ENCODE measurements at regions not wholly inside any gene's neighbourhood (a gene's known extent, or its start where the extent isn't known, plus 50 kb on each side); places are given as distances from the start of the nearest gene placed in this dataset.

DNA sequence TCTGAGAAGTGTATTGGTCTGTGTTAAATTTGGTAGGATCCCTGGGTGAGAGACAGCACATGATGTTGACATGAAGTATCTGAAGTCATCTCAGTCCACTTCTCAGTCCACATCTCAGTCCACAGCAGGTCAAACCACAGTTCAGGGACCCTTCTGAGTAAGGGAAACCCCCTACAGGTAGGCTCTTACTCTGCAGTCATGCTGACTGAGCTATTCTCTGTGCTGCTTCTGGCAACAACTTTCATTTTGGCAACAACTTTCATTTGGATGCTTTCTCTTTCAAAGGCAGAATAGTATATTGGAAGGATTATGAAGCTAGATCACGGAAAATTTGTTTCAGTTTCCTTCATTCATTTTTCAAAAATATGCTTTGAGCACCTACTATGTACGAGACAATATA, 178.2 kb upstream of the GOLIM4 start:
- Histone ChIP-seq H3K27me3 (no peaks in the 10 kb centered on the region), H3K4me1 (no peaks in the 10 kb centered on the region), H3K36me3 (no peaks in the 10 kb centered on the region), H3K9me3 (no peaks in the 10 kb centered on the region), H3K27ac (no peak overlapping the region), H3K4me3 (no peak overlapping the region)
- intact Hi-C loops (cut with DNase I), result no loop called here
- no peak for DNase-seq (ENCODE audit: low spot score in 2 of 2)
- TF ChIP-seq, protein P1, sequence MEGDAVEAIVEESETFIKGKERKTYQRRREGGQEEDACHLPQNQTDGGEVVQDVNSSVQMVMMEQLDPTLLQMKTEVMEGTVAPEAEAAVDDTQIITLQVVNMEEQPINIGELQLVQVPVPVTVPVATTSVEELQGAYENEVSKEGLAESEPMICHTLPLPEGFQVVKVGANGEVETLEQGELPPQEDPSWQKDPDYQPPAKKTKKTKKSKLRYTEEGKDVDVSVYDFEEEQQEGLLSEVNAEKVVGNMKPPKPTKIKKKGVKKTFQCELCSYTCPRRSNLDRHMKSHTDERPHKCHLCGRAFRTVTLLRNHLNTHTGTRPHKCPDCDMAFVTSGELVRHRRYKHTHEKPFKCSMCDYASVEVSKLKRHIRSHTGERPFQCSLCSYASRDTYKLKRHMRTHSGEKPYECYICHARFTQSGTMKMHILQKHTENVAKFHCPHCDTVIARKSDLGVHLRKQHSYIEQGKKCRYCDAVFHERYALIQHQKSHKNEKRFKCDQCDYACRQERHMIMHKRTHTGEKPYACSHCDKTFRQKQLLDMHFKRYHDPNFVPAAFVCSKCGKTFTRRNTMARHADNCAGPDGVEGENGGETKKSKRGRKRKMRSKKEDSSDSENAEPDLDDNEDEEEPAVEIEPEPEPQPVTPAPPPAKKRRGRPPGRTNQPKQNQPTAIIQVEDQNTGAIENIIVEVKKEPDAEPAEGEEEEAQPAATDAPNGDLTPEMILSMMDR (IDR thresholded peaks at IDR 0.05), result no peak

DNA sequence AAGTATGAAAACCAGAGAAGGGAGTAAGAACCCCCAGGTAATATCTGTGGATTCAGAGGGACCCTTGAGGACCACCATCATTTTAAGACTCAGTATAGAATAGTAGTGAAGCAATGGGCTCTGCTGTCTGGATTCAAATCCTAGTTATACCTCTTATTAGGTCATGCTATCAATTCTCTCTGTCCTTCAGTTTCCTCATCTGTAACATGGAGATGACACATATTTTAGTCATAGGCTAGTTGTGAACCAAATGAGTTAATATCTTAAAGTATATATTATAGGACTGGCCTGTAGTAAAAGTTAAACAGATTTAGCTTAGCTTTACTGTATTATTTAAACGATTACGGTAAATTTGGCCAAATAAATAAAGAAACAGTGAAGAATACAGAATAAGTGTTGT, 177.3 kb upstream of the GOLIM4 start:
- intact Hi-C loops (cut with DNase I), result no loop called here
- DNase-seq (ENCODE audit: low spot score in 2 of 2), result no peak
- Histone ChIP-seq H3K27me3 (no peaks in the 10 kb centered on the region), H3K4me3 (no peak overlapping the region), H3K27ac (no peak overlapping the region), H3K36me3 (no peaks in the 10 kb centered on the region), H3K4me1 (no peaks in the 10 kb centered on the region), H3K9me3 (no peaks in the 10 kb centered on the region)
- TF ChIP-seq, protein P1 (IDR thresholded peaks at IDR 0.05), result no peak

DNA sequence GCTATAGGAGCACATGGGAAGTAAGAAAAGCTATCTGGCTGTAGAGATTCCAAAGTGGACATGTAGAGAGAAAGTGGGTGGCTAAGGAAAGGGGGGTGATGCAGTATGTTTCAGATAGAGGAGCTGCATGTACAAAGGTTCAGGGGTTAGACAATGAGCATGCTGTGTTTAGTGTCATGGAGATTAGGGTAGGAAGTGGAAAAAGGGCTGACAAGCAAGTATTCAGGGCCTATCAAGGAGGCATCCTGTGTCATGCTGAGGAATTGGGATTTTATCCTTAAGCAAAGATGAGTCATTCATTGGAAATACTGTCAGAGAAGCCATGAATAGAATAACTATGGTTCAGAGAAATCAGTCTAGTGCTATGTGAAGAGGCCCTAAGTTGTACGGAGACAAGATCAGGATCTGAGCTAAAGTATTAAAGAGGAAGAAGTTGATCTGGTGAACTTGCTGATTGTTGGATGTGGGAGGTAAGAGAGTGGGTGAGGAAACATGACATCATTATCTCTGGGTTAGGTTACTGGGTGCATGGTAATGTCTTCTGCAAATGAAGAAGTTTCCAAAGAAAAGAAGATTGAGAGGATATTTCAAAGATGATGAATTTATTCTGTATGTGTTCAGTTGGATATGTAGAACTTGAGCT, 176.7 kb upstream of the GOLIM4 start:
- Histone ChIP-seq H3K4me1 (no peaks in the 10 kb centered on the region), H3K9me3 (no peaks in the 10 kb centered on the region), H3K27ac (no peak overlapping the region), H3K4me3 (no peak overlapping the region), H3K36me3 (no peaks in the 10 kb centered on the region), H3K27me3 (no peaks in the 10 kb centered on the region)
- no peak for DNase-seq (ENCODE audit: low spot score in 2 of 2)
- intact Hi-C loops (cut with DNase I), result no loop called here
- TF ChIP-seq, protein P1 (IDR thresholded peaks at IDR 0.05), result no peak

DNA sequence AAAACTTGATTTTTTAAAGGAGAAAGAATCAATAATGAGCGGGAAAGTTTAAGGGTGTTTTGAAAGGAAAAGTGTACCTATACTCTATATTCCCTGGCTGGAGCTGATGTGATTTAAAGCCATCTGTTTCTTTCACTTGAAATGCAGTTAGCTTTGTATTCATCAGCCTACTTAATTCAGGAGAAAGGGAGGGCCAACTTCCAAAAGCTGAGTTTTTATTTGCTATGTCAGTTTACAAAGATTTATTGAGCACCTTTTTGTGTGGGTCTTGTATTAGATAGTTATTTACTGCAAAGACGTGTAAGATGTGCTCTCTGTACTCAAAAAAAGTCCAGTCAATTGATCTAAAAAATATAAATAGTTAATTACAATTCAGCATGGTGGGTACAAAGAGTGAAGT, 176.2 kb upstream of the GOLIM4 start:
- no peaks in the 10 kb centered on the region for H3K27me3 ChIP-seq
- no peak overlapping the region for H3K27ac ChIP-seq
- no peak for DNase-seq (ENCODE audit: low spot score in 2 of 2)
- TF ChIP-seq, protein P1 (IDR thresholded peaks at IDR 0.05), result no peak
- H3K4me3 ChIP-seq, result no peak overlapping the region
- intact Hi-C loops (cut with DNase I), result no loop called here
- H3K4me1 ChIP-seq, result no peaks in the 10 kb centered on the region
- H3K36me3 ChIP-seq, result no peaks in the 10 kb centered on the region
- H3K9me3 ChIP-seq, result no peaks in the 10 kb centered on the region

DNA sequence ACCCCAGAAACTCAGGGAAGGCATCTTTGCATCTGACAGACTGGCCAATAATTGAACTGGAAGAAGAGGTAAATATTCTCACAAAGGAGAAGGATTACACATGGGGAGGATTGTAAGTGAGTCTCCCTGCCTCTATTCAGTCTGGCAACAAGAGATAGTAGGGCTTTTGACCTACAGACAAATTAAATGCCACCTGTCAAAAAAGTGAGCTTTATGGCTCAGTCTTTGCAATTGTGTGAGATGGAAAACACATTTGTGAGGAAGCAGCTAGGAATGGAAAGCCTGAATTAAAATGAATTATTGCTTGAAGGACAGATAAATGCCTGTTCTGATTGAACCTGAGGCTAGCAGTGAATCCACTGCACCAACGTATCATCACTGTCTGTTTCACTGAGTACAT, 173.3 kb upstream of the GOLIM4 start:
- no peak for DNase-seq (ENCODE audit: low spot score in 2 of 2)
- intact Hi-C loops (cut with DNase I), result no loop called here
- Histone ChIP-seq H3K4me1 (no peaks in the 10 kb centered on the region), H3K9me3 (no peaks in the 10 kb centered on the region), H3K4me3 (no peak overlapping the region), H3K27me3 (no peaks in the 10 kb centered on the region), H3K27ac (no peak overlapping the region), H3K36me3 (no peaks in the 10 kb centered on the region)
- TF ChIP-seq, protein P1 (IDR thresholded peaks at IDR 0.05), result no peak

DNA sequence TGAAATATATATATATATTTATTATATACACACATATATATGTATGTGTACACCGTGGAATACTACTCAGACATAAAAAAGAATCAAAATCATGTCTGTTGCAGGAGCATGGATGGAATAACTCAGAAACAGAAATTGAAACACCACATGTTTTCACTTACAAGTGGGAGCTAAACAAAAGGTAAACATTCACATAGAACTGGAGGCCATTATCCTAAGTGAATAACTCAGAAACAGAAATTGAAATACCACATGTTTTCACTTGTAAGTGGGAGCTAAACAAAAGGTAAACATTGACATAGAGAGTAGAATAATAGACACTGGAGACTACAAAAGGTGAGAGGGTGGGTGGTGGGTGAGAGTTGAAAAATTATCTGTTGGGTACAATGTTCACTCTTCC, 171.5 kb upstream of the GOLIM4 start:
- Histone ChIP-seq H3K27ac (no peak overlapping the region), H3K36me3 (no peaks in the 10 kb centered on the region), H3K27me3 (no peaks in the 10 kb centered on the region), H3K9me3 (no peaks in the 10 kb centered on the region), H3K4me3 (no peak overlapping the region), H3K4me1 (no peaks in the 10 kb centered on the region)
- TF ChIP-seq, protein P1 (IDR thresholded peaks at IDR 0.05), result no peak
- DNase-seq (ENCODE audit: low spot score in 2 of 2), result no peak
- intact Hi-C loops (cut with DNase I), result no loop called here
